DMS 273 (cell line): ENCODE measurements at regions not wholly inside any gene's neighbourhood (a gene's known extent, or its start where the extent isn't known, plus 50 kb on each side); places are given as distances from the start of the nearest gene placed in this dataset.
A peak's percentile ranks its signal among the peaks of the same experiment; 100 is the strongest.

ENCODE experiments used
- DNase-seq: peaks from one replicate; lab custom pipeline; 2025; ENCODE audit not compliant: unreplicated experiment; lab: John Stamatoyannopoulos, UW

- DNase-seq = no peak
These were observed 137.4 kb upstream of the RBMS1 start for GRCh38 chr2:160630801-160631590.

GRCh38 chr2:160632084-160632975 is 138.7 kb upstream of the RBMS1 start:
- DNase-seq = no peak

DNA sequence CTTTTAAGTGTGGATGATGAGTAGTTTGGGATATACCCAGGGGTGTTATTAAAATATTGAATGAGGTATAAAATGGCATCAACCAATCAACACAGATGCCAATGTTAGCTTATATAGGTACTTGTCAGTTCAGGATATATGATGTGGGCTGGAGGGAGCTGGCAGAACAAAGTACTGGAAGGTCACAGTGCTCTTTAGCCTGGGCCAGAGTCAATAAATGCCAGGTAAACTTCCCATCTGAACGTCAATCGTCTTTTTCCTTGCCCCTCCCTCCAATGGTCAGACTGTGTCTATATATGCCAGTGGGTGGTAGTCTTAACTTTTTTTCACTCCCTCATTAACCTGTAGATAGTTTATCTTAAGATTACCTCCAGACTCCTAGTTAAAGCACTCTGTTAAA is 140.8 kb upstream of the RBMS1 start:
- DNase-seq = no peak

DNA sequence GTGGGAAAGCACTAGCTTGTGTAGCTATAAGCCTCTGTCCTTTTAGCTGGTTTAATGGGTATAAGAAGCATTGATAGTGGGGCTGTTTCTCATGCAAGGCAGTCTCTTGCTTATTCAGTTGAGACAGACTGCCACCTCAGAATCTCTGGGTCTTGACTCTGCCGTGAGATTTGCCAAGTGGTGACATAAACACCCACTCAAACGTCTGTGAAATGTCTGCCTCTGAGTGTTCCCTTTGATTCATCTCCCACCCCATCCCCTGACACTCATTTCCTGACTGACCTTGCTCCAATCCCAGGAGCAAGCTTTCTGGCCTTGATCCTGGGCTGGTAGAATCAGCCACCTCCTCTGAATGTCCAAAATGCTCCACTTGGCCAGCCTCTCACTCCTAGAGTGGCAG is 141.9 kb upstream of the RBMS1 start:
- DNase-seq = no peak

DNA sequence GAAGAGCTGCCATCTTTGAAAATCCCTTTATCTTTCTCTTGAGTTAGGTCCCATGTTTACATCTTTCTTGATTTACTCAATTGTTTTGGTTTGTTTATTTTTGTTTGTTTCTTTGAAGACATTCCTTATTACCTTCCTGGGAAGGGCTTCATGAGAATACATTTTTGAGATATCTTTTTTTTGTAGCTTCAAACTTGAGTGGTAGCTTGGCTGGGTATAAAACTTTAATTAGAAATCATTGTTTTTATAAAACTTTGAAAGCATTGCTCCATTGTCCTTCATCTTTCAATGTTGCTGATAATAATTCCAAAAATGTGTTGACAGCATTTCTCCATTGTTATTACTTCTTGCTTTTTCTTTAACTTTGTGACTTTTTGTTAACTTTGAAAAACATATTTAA is 145.9 kb upstream of the RBMS1 start:
- no peak for DNase-seq

- DNase-seq = no peak
These were observed 153.3 kb upstream of the RBMS1 start for GRCh38 chr2:160646684-160647444.

GRCh38 chr2:160647967-160648685 is 154.5 kb upstream of the RBMS1 start:
- peak; percentile 53 for DNase-seq

GRCh38 chr2:160649698-160650097 is 156.1 kb upstream of the RBMS1 start:
- DNase-seq = no peak

GRCh38 chr2:160650196-160651118 is 156.8 kb upstream of the RBMS1 start:
- DNase-seq = no peak

GRCh38 chr2:160651416-160652200 is 158.0 kb upstream of the RBMS1 start:
- DNase-seq = no peak

- no peak for DNase-seq
These were observed 158.6 kb upstream of the RBMS1 start for GRCh38 chr2:160652236-160652635.

DNA sequence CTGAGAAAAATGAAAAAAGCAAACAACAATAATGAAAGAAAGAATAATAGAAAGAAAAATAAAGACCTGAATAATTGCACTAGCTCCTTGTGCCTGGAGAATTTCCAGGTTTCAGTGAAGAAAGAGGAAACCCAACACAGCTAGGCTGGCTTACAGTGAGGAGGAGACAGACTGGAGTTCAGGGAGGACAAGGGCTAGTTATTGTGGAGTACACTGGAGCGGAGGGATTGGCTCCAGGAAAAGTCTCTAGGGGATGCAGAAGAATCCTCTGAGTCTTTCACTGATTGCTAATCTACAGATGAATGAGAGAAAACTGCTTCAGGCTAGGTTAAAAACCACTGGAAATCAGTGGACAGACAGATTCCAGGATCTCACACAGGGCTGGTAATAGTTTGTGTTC is 163.6 kb upstream of the RBMS1 start:
- no peak for DNase-seq

DNA sequence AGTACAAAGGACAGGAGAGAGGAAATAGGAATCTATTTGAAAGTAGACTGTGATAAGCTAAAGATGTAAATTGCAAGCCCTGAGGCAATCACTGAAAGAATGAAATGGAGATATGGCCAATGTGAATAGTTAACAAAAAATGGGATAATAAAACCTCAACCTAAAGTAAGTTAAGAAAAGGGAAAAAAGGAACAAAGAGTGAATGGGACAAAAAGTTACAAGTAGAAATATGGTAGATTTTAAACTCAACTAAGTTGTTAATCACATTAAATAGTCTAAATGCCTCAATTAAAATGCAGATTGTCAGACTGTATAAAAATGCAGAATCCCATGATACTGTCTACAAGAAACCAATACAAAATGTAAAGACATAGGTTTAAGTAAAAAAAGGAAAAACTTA is 165.2 kb upstream of the RBMS1 start:
- DNase-seq = no peak

DNA sequence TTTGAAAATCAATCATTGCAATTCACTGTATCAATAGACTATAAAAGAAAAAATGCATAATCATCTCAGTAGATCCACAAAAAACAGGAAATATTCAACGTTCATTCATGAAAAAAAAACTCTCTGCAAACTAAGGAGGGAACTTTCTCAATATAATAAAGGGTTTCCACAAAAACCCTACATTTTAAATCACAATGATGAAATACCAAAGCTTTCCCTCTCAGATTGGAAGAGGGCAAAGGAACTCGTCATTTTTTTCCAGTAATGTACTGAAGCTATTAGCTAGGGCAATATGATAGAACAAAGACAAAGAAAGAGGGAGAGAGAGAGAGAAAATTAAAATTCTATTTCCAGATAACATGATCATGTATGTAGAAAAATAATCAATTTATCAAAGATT is 167.1 kb upstream of the RBMS1 start:
- no peak for DNase-seq

DNA sequence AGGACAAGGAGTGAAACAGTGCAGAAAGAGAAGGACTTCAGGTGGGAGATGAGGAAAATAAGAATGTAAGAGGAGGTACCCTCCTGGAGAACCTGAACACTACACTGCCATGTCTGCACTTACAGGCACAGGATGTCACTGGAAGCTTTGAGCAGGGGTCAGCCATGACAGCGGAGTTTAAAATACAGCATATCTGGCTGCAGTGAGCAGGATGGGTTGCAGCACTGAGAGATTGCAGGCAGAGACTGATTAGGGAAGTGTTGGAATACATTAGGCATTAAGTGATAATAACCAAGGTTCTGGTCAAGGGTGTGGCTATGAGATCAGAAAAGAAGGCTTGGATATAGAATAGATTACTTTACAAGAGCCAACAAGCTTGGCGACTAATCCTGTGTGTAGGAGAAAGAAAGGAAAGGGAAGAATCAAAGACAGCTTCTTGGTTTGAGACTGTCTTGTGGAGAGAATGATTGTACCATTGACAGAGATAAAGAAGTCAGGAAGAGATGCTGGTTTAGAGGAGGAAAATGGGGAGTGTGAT is 171.1 kb upstream of the RBMS1 start:
- DNase-seq = no peak

GRCh38 chr2:160666154-160667060 is 172.8 kb upstream of the RBMS1 start:
- DNase-seq = peak; percentile 21

DNA sequence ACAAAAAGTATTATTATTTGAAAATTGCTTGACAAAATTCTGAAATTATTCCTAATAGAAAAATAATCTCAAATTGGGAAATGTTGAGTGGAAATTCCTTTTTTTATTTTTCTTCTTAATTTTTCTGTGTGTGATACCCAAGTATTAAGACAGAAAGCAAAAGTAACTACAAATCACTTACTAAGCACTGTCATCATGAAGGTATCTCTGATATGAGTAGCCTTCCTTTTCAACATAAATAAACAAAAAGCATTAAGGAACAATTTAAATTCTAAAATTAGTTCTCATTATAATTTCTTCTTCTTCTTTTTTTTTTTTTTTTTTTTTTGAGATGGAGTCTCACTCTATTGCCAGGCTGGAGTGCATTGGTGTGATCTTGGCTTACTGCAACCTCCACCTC is 174.2 kb upstream of the RBMS1 start:
- DNase-seq = no peak

DNA sequence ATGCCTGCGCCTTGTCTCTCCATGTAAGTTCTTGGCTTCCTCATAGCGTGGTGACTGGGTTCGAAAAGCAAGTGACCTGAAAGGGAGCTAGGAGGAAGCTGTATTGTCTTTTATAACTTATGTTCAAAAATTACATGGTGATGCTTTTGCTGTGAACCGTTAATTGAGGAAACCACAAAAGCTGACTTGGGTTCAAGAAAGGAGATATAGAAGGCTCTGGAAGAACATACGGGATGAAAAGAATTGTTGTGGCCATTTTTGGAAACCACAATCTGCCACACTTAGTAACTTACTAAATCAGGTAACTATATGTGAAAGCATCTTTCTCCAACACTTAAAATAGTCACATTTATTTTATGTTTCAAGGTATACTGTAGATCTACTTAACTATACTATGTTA is 177.0 kb upstream of the RBMS1 start:
- DNase-seq = no peak
